ENCODE measurements at regions not wholly inside any gene's neighbourhood (a gene's known extent, or its start where the extent isn't known, plus 50 kb on each side); places are given as distances from the start of the nearest gene placed in this dataset.
A peak's percentile ranks its signal among the peaks of the same experiment; 100 is the strongest.

DNA sequence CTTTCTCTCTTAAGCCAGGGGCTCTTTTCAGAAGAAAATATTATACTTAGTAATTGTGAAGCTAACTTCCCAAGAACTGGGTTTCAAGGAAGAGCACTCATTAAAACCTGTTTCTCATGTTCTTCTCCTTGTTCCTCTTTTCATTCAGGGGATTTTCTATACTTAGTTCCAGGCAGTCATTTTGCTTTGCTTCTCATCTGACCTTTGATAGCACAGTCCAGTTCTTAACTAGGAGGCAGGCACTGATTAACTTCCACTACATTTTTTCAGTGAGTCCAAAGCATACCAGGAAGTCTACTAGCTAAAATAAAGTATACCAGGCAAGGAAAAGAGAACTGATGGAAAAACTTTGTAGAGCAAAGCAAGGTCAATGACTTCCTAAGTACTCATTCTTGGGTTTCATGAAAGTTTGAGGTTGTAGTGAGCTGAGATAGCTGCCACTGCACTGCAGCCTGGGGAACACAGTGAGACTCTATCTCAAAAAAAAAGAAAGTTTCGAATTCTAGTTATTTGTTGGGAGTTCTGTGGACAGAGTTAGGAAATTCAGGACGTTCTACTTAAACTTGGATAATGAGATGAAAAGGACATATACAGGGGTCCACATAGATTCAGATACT is 190.1 kb upstream of the HS3ST1 start:
- H3K27ac Mint-ChIP-seq: peak overlapping the region in 1 of 6 donors; percentile 1
- no peaks in the 10 kb centered on the region for H3K36me3 Mint-ChIP-seq
- DNase-seq: no peak
- H3K9me3 Mint-ChIP-seq: no peaks in the 10 kb centered on the region
- peaks cover 0 to 3% (median 0%) of the 10 kb centered on the region in 3 donors for H3K4me1 Mint-ChIP-seq
- peak in 1 of 2 donors; percentile 27 for ATAC-seq (ENCODE audit: low read depth in 2 of 2)
- H3K4me3 Mint-ChIP-seq: no peak overlapping the region
- H3K27me3 Mint-ChIP-seq: no peaks in the 10 kb centered on the region

DNA sequence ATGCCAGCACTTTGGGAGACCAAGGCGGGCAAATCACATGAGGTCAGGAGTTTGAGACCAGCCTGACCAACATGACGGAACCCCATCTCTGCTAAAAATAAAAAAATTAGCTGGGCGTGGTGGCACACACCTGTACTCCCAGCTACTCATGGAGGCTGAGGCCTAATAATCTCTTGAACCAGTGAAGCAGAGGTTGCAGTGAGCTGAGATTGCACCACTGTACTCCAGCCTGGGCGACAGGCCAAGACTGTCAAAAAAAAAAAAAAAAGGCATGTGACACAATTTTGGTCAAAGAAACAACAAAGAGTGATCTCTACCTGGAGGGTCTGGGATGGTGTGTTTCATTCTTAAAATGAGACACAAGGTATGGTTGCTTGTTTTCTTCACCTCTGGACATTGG is 188.2 kb upstream of the HS3ST1 start:
- no peak for DNase-seq
- no peak for ATAC-seq (ENCODE audit: low read depth in 2 of 2)
- H3K4me1 Mint-ChIP-seq: peaks cover 0 to 3% (median 0%) of the 10 kb centered on the region in 3 donors
- H3K27me3 Mint-ChIP-seq: peaks cover 0 to 4% (median 2%) of the 10 kb centered on the region in 3 donors
- H3K36me3 Mint-ChIP-seq: no peaks in the 10 kb centered on the region
- H3K9me3 Mint-ChIP-seq: peaks cover 0 to 1% (median 0%) of the 10 kb centered on the region in 7 donors
- H3K4me3 Mint-ChIP-seq: peak overlapping the region in 1 of 8 donors; percentile 2
- peak overlapping the region in 1 of 6 donors; percentile 52 for H3K27ac Mint-ChIP-seq

DNA sequence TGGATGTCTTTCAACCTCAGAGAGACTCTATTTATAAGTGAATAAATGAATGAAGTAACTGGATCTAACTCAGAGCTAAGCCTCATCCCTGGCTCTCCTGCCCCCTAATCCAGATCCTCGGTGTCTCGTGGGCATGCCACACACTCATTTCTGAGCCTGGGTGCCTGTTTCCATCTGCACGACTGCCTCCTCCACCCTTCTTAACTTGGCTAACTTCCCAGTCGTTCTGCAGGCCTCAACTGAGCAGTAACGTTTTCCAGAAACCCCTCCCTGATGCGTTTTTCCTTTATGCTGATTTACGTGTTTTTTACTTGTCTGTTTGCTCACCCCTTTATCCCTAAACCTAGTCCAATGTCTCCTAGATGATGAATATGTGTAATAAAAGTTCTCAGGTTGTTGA is 186.9 kb upstream of the HS3ST1 start:
- ATAC-seq (ENCODE audit: low read depth in 2 of 2): no peak
- no peaks in the 10 kb centered on the region for H3K36me3 Mint-ChIP-seq

GRCh38 chr4:11614426-11614825 is 185.7 kb upstream of the HS3ST1 start:
- Mint-ChIP-seq H3K36me3 (no peaks in the 10 kb centered on the region), H3K4me1 (peaks cover 0 to 3% (median 0%) of the 10 kb centered on the region in 3 donors), H3K27ac (no peak overlapping the region), H3K4me3 (no peak overlapping the region), H3K9me3 (peaks cover 0 to 2% (median 0%) of the 10 kb centered on the region in 7 donors), H3K27me3 (peaks cover 4 to 15% (median 6%) of the 10 kb centered on the region in 3 donors)
- ATAC-seq (ENCODE audit: low read depth in 2 of 2) (no peak), DNase-seq (no peak)

More for the DNA sequence above, 186.9 kb upstream of the HS3ST1 start:
- H3K4me1 Mint-ChIP-seq: peaks cover 0 to 3% (median 0%) of the 10 kb centered on the region in 3 donors
- no peak overlapping the region for H3K4me3 Mint-ChIP-seq
- no peak for DNase-seq
- no peak overlapping the region for H3K27ac Mint-ChIP-seq
- H3K27me3 Mint-ChIP-seq: peaks cover 4 to 15% (median 6%) of the 10 kb centered on the region in 3 donors
- H3K9me3 Mint-ChIP-seq: peaks cover 0 to 2% (median 0%) of the 10 kb centered on the region in 7 donors

GRCh38 chr4:11611868-11612267 is 183.2 kb upstream of the HS3ST1 start:
- H3K4me3 Mint-ChIP-seq: no peak overlapping the region
- DNase-seq (no peak), ATAC-seq (ENCODE audit: low read depth in 2 of 2) (no peak)
- H3K36me3 Mint-ChIP-seq: no peaks in the 10 kb centered on the region
- peaks cover 4 to 15% (median 6%) of the 10 kb centered on the region in 3 donors for H3K27me3 Mint-ChIP-seq
- no peak overlapping the region for H3K27ac Mint-ChIP-seq
- H3K4me1 Mint-ChIP-seq: no peaks in the 10 kb centered on the region
- H3K9me3 Mint-ChIP-seq: peaks cover 0 to 4% (median 0%) of the 10 kb centered on the region in 7 donors

GRCh38 chr4:11609751-11610150 is 181.1 kb upstream of the HS3ST1 start:
- no peak overlapping the region for H3K27ac Mint-ChIP-seq
- no peak for DNase-seq
- H3K36me3 Mint-ChIP-seq: no peaks in the 10 kb centered on the region
- no peaks in the 10 kb centered on the region for H3K4me1 Mint-ChIP-seq
- H3K4me3 Mint-ChIP-seq: no peak overlapping the region
- H3K9me3 Mint-ChIP-seq: peaks cover 0 to 4% (median 0%) of the 10 kb centered on the region in 7 donors
- H3K27me3 Mint-ChIP-seq: peaks cover 6 to 15% (median 6%) of the 10 kb centered on the region in 3 donors
- ATAC-seq (ENCODE audit: low read depth in 2 of 2): no peak

- Mint-ChIP-seq H3K9me3 (peaks cover 0 to 4% (median 0%) of the 10 kb centered on the region in 7 donors), H3K36me3 (no peaks in the 10 kb centered on the region), H3K27ac (no peak overlapping the region), H3K27me3 (peaks cover 6 to 15% (median 9%) of the 10 kb centered on the region in 3 donors), H3K4me1 (no peaks in the 10 kb centered on the region), H3K4me3 (no peak overlapping the region)
- DNase-seq (no peak), ATAC-seq (ENCODE audit: low read depth in 2 of 2) (no peak)
Observed at GRCh38 chr4:11608992-11609391, 180.3 kb upstream of the HS3ST1 start.

GRCh38 chr4:11606078-11606477 is 177.4 kb upstream of the HS3ST1 start:
- Mint-ChIP-seq H3K27ac (no peak overlapping the region), H3K4me3 (no peak overlapping the region), H3K36me3 (no peaks in the 10 kb centered on the region), H3K9me3 (peaks cover 0 to 4% (median 0%) of the 10 kb centered on the region in 7 donors), H3K27me3 (peaks cover 4 to 9% (median 6%) of the 10 kb centered on the region in 3 donors), H3K4me1 (no peaks in the 10 kb centered on the region)
- ATAC-seq (ENCODE audit: low read depth in 2 of 2): no peak
- DNase-seq: no peak

DNA sequence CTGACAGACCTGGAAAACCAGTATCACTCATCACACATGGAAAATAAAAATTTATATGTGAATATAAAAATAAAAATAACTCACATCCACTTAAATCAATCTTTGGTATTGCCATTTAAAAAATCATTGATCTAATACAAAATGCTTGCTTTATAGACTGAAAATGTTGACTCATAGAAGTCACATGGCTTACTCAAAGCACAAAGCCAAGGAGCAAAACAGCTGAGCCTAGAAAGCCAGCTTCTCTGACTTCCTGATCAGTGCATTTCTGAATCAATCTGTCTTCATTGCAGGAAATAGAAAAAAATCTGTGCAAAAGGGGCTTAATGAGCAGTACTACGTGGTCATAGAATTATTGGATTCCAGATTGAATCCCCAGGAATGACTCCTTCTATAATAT is 176.9 kb upstream of the HS3ST1 start:
- peaks cover 0 to 4% (median 0%) of the 10 kb centered on the region in 7 donors for H3K9me3 Mint-ChIP-seq

GRCh38 chr4:11604821-11605220 is 176.1 kb upstream of the HS3ST1 start:
- peaks cover 0 to 4% (median 0%) of the 10 kb centered on the region in 7 donors for H3K9me3 Mint-ChIP-seq
- ATAC-seq (ENCODE audit: low read depth in 2 of 2) (no peak), DNase-seq (no peak)
- H3K4me3 Mint-ChIP-seq: no peak overlapping the region
- H3K27me3 Mint-ChIP-seq: peaks cover 0 to 6% (median 6%) of the 10 kb centered on the region in 3 donors
- no peak overlapping the region for H3K27ac Mint-ChIP-seq
- no peaks in the 10 kb centered on the region for H3K4me1 Mint-ChIP-seq
- no peaks in the 10 kb centered on the region for H3K36me3 Mint-ChIP-seq

More for the DNA sequence above, 176.9 kb upstream of the HS3ST1 start:
- ATAC-seq (ENCODE audit: low read depth in 2 of 2) (no peak), DNase-seq (no peak)
- no peak overlapping the region for H3K27ac Mint-ChIP-seq
- H3K4me3 Mint-ChIP-seq: no peak overlapping the region
- no peaks in the 10 kb centered on the region for H3K4me1 Mint-ChIP-seq
- peaks cover 0 to 6% (median 6%) of the 10 kb centered on the region in 3 donors for H3K27me3 Mint-ChIP-seq
- no peaks in the 10 kb centered on the region for H3K36me3 Mint-ChIP-seq

DNA sequence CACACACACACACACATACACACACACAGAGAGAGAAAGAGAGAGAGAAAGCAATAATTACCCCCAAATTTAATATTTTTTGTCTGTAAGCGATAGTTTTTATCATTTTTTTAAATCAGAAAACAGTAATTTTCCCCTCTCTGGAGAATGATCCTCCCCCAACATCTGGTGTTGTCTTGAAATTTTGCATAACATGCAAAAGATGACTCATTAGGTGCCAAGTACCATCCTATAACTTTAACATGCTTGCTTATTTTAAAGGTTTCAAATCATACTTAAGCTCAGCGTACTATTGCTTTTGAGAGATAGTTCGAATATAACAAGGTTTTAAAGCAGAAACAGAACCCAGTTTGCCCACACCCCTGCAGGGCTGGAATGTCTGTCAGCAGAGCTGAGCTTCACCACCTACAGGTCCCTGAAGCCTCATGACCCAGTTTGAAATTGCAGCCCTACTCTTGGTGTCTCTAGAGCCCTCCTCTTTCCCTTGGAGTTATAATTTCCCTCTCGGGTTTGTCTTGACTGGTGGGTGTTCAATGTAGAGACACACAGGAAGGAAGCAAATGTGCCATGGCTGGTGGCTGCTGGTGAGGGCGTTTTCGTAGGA is 175.0 kb upstream of the HS3ST1 start:
- no peaks in the 10 kb centered on the region for H3K4me1 Mint-ChIP-seq
- no peak overlapping the region for H3K4me3 Mint-ChIP-seq
- DNase-seq (no peak), ATAC-seq (ENCODE audit: low read depth in 2 of 2) (no peak)
- no peaks in the 10 kb centered on the region for H3K36me3 Mint-ChIP-seq
- H3K9me3 Mint-ChIP-seq: peaks cover 0 to 4% (median 0%) of the 10 kb centered on the region in 7 donors
- no peak overlapping the region for H3K27ac Mint-ChIP-seq
- H3K27me3 Mint-ChIP-seq: peaks cover 0 to 6% (median 6%) of the 10 kb centered on the region in 3 donors

DNA sequence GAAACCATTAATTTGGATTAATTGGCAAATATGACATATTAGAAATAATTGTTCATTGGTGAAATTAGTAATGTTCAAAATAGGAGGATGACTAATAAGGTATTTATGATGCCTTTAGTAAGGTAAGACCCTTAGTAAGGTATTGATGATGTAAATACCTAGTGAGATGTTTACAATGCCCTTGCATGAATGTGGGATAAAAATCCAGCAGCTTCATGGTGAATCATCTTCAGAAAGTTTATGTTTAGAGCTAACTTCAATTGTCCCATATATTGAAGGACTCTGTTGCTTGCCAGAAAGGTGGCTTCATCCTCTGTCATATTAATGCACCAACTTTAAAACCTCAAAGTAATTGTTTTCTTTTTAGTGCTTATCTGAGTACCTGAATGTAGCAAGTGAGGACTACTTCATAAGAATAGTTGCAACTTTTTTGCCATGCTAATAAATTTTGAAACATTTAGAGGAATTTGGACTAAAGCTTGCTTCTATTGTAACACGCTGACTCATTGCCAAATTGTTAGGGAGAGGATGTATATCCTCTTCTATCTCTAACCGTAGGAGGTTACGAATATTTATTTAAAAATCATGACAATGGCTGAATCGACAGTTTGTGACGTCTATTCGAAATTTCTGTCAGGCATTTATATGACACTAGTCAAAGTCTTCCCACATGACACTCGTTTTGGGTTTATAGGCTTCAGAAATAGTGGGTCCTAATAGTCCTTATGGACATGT is 174.1 kb upstream of the HS3ST1 start:
- ATAC-seq (ENCODE audit: low read depth in 2 of 2) (no peak), DNase-seq (no peak)
- no peaks in the 10 kb centered on the region for H3K36me3 Mint-ChIP-seq
- no peaks in the 10 kb centered on the region for H3K4me1 Mint-ChIP-seq
- H3K27ac Mint-ChIP-seq: no peak overlapping the region
- peaks cover 0 to 6% (median 6%) of the 10 kb centered on the region in 3 donors for H3K27me3 Mint-ChIP-seq
- H3K9me3 Mint-ChIP-seq: no peaks in the 10 kb centered on the region
- H3K4me3 Mint-ChIP-seq: no peak overlapping the region

- no peaks in the 10 kb centered on the region for H3K36me3 Mint-ChIP-seq
- peaks cover 0 to 6% (median 0%) of the 10 kb centered on the region in 3 donors for H3K27me3 Mint-ChIP-seq
- ATAC-seq (ENCODE audit: low read depth in 2 of 2) (no peak), DNase-seq (no peak)
- no peaks in the 10 kb centered on the region for H3K9me3 Mint-ChIP-seq
- H3K27ac Mint-ChIP-seq: no peak overlapping the region
- H3K4me3 Mint-ChIP-seq: no peak overlapping the region
- no peaks in the 10 kb centered on the region for H3K4me1 Mint-ChIP-seq
Observed at GRCh38 chr4:11599064-11599463, 170.4 kb upstream of the HS3ST1 start.
